Head of caudate nucleus (tissue), 42 donors: ENCODE measurements at regions not wholly inside any gene's neighbourhood (a gene's known extent, or its start where the extent isn't known, plus 50 kb on each side); places are given as distances from the start of the nearest gene placed in this dataset.
"Not testable (repeated sequence)": the region's sequence is repeated elsewhere in the genome, so short reads cannot be mapped to it uniquely, and the experiment has no call there.

ENCODE experiments used
- DNase-seq, 42 donors: peaks; one replicate each; pipeline versions ENCODE4 v3.0.0 to v3.0.0-alpha.2; 2020 to 2021; ENCODE audit warnings: mixed read lengths in 7 of 42
- intact Hi-C: fragments of 100-400 bp; cut with DNase I; formaldehyde crosslinking; loops from one replicate; pipeline ENCODE4 v1.15.0; 2022

- DNase-seq, result no peak
- intact Hi-C loops, result no loop called here
These were observed 455.8 kb downstream of the EPM2A start for GRCh38 chr6:145279551-145279950.

- DNase-seq, result no peak
These were observed 455.3 kb downstream of the EPM2A start for GRCh38 chr6:145279993-145280392.

GRCh38 chr6:145283209-145283608 lies 452.1 kb downstream of the EPM2A start:
- intact Hi-C loops, DNase-seq: not testable (repeated sequence)

More at GRCh38 chr6:145279993-145280392, 455.3 kb downstream of the EPM2A start:
- intact Hi-C loops, result no loop called here

- DNase-seq, result no peak
- intact Hi-C loops, result no loop called here
These were observed 451.5 kb downstream of the EPM2A start for GRCh38 chr6:145283856-145284255.

- no peak for DNase-seq
- intact Hi-C loops, result no loop called here
These were observed 448.4 kb downstream of the EPM2A start for GRCh38 chr6:145286916-145287315.

- no peak for DNase-seq
- intact Hi-C loops, result no loop called here
These were observed 445.7 kb downstream of the EPM2A start for GRCh38 chr6:145289573-145289972.

- intact Hi-C loops, result no loop called here
- DNase-seq, result no peak
These were observed 445.2 kb downstream of the EPM2A start for GRCh38 chr6:145290122-145290521.

- intact Hi-C loops, result no loop called here
These were observed 443.3 kb downstream of the EPM2A start for GRCh38 chr6:145292066-145292465.

GRCh38 chr6:145294942-145295341 lies 440.4 kb downstream of the EPM2A start:
- intact Hi-C loops, result no loop called here

More at GRCh38 chr6:145292066-145292465, 443.3 kb downstream of the EPM2A start:
- DNase-seq, result no peak

GRCh38 chr6:145295746-145296145 lies 439.6 kb downstream of the EPM2A start:
- intact Hi-C loops, result no loop called here
- no peak for DNase-seq

More at GRCh38 chr6:145294942-145295341, 440.4 kb downstream of the EPM2A start:
- no peak for DNase-seq

GRCh38 chr6:145305670-145306069 lies 429.6 kb downstream of the EPM2A start:
- no peak for DNase-seq
- intact Hi-C loops, result no loop called here

GRCh38 chr6:145306489-145306888 lies 428.8 kb downstream of the EPM2A start:
- no peak for DNase-seq
- intact Hi-C loops, result no loop called here

- intact Hi-C loops, result no loop called here
- DNase-seq, result no peak
These were observed 425.3 kb downstream of the EPM2A start for GRCh38 chr6:145309842-145310535.

- intact Hi-C loops, result no loop called here
- DNase-seq, result no peak
These were observed 422.8 kb downstream of the EPM2A start for GRCh38 chr6:145312481-145312880.

GRCh38 chr6:145313041-145313855 lies 422.1 kb downstream of the EPM2A start:
- no peak for DNase-seq
- intact Hi-C loops, result no loop called here

- intact Hi-C loops, result no loop called here
These were observed 419.2 kb downstream of the EPM2A start for GRCh38 chr6:145315982-145316600.

GRCh38 chr6:145318952-145319351 lies 416.4 kb downstream of the EPM2A start:
- DNase-seq, result no peak
- intact Hi-C loops, result no loop called here

More at GRCh38 chr6:145315982-145316600, 419.2 kb downstream of the EPM2A start:
- DNase-seq, result no peak

GRCh38 chr6:145319605-145320004 lies 415.7 kb downstream of the EPM2A start:
- DNase-seq, result no peak
- intact Hi-C loops, result no loop called here

GRCh38 chr6:145323646-145324045 lies 411.7 kb downstream of the EPM2A start:
- intact Hi-C loops, result no loop called here
- no peak for DNase-seq

GRCh38 chr6:145327586-145327985 lies 407.7 kb downstream of the EPM2A start:
- intact Hi-C loops, result no loop called here
- DNase-seq, result no peak
